GM06990 (cell line): ENCODE measurements at regions not wholly inside any gene's neighbourhood (a gene's known extent, or its start where the extent isn't known, plus 50 kb on each side); places are given as distances from the start of the nearest gene placed in this dataset.

Source experiments
- DNase-seq: peaks from one replicate; pipeline ENCODE4 v3.0.0-alpha.2; 2011; ENCODE audit not compliant: insufficient read length; ENCODE audit errors: extremely low read depth
- H3K27me3 ChIP-seq: replicated peaks from 2 replicates; pipeline ENCODE4 v1.6.0; 2011; ENCODE audit warnings: low read length; ENCODE audit not compliant: control insufficient read depth, insufficient read depth
- H3K36me3 ChIP-seq: 2 replicates; pipeline ENCODE4 v1.5.1; 2011; ENCODE audit warnings: low read length; ENCODE audit not compliant: control insufficient read depth, insufficient read depth
- H3K4me3 ChIP-seq: replicated peaks from 2 replicates; pipeline ENCODE4 v1.5.1; 2011; ENCODE audit warnings: low read depth, mild to moderate bottlenecking, control low read depth, low read length
- TF ChIP-seq, protein P1 (sequence below): IDR thresholded peaks from 2 replicates; pipeline ENCODE4 v1.5.1; 2011; ENCODE audit warnings: low read length, control low read depth, mild to moderate bottlenecking, inconsistent platforms; ENCODE audit not compliant: insufficient read depth, poor library complexity, severe bottlenecking

DNA sequence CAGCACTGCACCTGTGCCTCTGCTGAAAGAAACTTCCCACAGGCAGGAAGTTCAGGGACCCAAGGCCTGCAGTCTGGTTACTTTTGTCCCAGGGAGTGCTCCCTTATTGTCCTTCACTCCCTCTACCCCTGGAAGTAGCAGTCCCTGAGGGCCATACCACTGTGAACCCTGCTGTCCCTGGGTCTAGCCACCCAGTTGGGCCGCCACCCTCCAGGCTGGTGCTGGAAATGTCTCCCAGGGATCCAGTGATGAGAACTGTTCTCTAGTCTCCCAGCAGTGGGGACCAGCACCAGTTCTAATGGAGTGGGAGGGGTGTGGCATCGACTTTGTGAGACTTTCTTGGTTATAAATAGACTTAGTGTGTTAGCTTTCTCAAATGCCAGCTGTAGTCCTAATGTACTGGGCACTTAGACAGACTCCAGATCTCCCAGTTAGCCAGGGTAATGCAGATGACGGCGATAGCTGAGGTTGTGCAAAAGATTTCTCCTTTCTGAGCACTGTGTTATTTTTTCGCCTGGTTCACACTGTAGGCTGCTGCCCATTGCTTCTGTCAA is 462.5 kb downstream of the CDH26 start:
- DNase-seq = no peak
- TF ChIP-seq, protein P1, sequence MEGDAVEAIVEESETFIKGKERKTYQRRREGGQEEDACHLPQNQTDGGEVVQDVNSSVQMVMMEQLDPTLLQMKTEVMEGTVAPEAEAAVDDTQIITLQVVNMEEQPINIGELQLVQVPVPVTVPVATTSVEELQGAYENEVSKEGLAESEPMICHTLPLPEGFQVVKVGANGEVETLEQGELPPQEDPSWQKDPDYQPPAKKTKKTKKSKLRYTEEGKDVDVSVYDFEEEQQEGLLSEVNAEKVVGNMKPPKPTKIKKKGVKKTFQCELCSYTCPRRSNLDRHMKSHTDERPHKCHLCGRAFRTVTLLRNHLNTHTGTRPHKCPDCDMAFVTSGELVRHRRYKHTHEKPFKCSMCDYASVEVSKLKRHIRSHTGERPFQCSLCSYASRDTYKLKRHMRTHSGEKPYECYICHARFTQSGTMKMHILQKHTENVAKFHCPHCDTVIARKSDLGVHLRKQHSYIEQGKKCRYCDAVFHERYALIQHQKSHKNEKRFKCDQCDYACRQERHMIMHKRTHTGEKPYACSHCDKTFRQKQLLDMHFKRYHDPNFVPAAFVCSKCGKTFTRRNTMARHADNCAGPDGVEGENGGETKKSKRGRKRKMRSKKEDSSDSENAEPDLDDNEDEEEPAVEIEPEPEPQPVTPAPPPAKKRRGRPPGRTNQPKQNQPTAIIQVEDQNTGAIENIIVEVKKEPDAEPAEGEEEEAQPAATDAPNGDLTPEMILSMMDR = no peak
- Histone ChIP-seq H3K27me3 (no peaks in the 10 kb centered on the region), H3K36me3 (no peaks in the 10 kb centered on the region), H3K4me3 (no peak overlapping the region)

DNA sequence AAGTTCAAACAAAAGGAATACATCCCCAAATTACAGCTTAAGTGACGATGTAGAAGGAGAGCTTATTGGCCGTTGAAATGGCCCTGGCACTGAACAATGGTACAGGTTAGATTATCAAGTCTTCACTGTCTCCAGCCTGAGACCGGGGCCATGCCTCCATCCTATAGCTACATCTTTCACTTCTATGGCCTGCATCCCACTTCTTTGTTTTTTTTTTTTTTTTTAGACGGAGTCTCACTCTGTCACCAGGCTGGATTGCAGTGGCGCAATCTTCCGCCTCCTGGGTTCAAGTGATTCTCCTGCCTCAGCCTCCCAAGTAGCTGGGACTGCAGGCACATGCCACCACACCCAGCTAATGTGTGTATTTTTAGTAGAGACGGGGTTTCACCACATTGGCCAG is 464.6 kb downstream of the CDH26 start:
- no peaks in the 10 kb centered on the region for H3K27me3 ChIP-seq
- H3K4me3 ChIP-seq = no peak overlapping the region
- TF ChIP-seq, protein P1 = no peak
- DNase-seq = no peak
- no peaks in the 10 kb centered on the region for H3K36me3 ChIP-seq

DNA sequence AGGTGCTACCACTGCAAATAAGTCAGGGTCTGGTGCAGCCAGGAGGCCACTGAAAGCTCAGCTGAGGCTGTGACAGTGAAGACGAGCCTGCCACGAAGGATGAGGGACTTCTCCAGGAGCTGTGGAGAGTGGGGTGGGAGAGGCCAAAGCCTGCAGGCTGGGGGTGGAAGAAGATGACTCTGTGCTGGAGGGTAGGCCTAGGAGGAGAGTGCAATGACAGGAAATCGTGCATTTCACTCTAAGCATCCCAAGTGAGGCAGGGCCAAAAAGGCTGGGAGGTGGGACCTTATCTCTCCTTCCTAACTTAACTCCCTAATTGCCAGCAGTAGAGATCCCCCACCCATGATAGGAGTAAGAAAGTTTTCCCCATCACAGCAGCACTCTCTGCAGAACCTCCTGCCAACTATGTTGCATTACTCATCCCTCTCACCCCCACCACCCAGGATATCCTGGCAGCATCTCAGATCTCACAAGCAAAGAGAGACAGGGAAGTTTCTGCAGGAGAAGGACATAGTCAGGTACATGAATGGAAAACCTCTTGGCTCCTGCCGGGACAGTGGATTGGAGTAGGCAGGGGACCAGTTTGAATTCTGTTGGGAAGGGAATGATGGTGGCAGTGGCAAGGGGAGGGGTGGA is 466.2 kb downstream of the CDH26 start:
- no peaks in the 10 kb centered on the region for H3K27me3 ChIP-seq
- no peak overlapping the region for H3K4me3 ChIP-seq
- H3K36me3 ChIP-seq = no peaks in the 10 kb centered on the region
- TF ChIP-seq, protein P1 = no peak
- no peak for DNase-seq

DNA sequence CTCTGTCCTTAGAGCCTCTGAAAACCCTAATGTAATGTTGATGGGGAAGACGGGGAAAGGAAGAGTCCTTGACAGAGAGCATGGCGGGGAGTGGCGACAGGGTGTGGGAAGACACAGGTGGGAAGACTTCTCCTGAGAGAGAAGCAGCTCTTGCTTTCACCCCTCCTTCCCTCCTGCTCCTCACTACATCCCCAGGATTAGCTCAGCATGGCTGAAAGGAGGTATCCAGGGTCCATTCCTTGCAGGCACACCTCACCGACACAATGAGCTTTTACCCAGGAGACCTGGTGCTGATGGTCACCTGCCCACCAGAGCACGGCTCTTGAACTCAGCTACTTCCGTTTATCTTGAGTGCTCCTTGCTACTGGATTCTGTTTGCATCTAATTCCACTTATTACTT is 469.3 kb downstream of the CDH26 start:
- DNase-seq = no peak
- H3K27me3 ChIP-seq = no peaks in the 10 kb centered on the region
- TF ChIP-seq, protein P1 = no peak
- H3K36me3 ChIP-seq = no peaks in the 10 kb centered on the region
- no peak overlapping the region for H3K4me3 ChIP-seq

DNA sequence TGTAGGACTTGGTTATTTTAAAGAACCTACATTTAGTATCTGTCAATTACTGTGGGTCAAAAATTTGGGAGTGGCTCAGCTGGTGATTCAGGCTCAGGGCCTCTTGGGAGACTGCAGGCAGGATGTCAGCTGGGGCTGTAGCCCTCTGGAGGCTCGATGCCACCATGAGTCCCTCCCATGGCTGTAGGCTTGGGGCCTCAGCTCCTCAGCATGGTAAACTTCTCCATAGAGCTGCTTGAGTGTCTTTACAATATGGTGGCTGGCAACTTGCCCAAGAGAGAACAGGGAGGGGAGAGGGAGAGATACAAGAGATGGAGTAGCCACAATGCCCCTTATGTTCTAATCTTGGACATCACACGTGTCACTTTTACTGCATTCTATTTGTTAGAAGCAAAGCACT is 470.4 kb downstream of the CDH26 start:
- DNase-seq = no peak
- H3K36me3 ChIP-seq = no peaks in the 10 kb centered on the region
- TF ChIP-seq, protein P1 = no peak
- no peak overlapping the region for H3K4me3 ChIP-seq
- H3K27me3 ChIP-seq = no peaks in the 10 kb centered on the region
